GM12891 (cell line): ENCODE measurements at regions not wholly inside any gene's neighbourhood (a gene's known extent, or its start where the extent isn't known, plus 50 kb on each side); places are given as distances from the start of the nearest gene placed in this dataset.

ENCODE experiments used
- PAX5 ChIP-seq: IDR thresholded peaks from 2 replicates; pipeline ENCODE4 v1.6.1; 2011; ENCODE audit warnings: low read length, moderate library complexity, mild to moderate bottlenecking; ENCODE audit not compliant: insufficient read depth, severe bottlenecking
- POLR2A ChIP-seq: IDR thresholded peaks from 2 replicates; pipeline ENCODE4 v1.6.1; 2011; ENCODE audit warnings: low read depth, low read length, control low read depth
- POLR2AphosphoS5 ChIP-seq: IDR thresholded peaks from 2 replicates; pipeline ENCODE4 v1.6.1; 2011; ENCODE audit warnings: low read depth, low read length, control low read depth
- TAF1 ChIP-seq: IDR thresholded peaks from 2 replicates; pipeline ENCODE4 v1.6.1; 2011; ENCODE audit warnings: low read depth, low read length, control low read depth

- no peak for TF ChIP-seq POLR2A
- no peak for TF ChIP-seq POLR2AphosphoS5
- TF ChIP-seq TAF1: no peak
- no peak for TF ChIP-seq PAX5
These were observed 1176.1 kb downstream of the PLA2G4A start for GRCh38 chr1:188004849-188005248.
